Astrocyte (in vitro differentiated cells and primary cell): ENCODE measurements at regions not wholly inside any gene's neighbourhood (a gene's known extent, or its start where the extent isn't known, plus 50 kb on each side); places are given as distances from the start of the nearest gene placed in this dataset.

Experiments
- DNase-seq: peaks from one replicate; pipeline ENCODE4 v3.0.0-alpha.2; 2010; ENCODE audit warnings: low read depth
- FAIRE-seq: peaks from 2 replicates; lab custom pipeline; 2011; peaks lifted over from hg19 to GRCh38; lab: Jason Lieb, UNC
- H2AFZ ChIP-seq: 2 replicates; pipeline ENCODE4 v1.6.0; 2012; ENCODE audit warnings: low read depth, low read length, inconsistent platforms
- H3K27ac ChIP-seq: 2 replicates; pipeline ENCODE4 v1.5.1; 2011; ENCODE audit warnings: low read depth, low read length, inconsistent platforms
- H3K27me3 ChIP-seq: 2 replicates; pipeline ENCODE4 v1.6.0; 2011; ENCODE audit warnings: low read length, inconsistent platforms; ENCODE audit not compliant: insufficient read depth
- H3K36me3 ChIP-seq: 2 replicates; pipeline ENCODE4 v1.5.1; 2011; ENCODE audit warnings: low read length, inconsistent platforms; ENCODE audit not compliant: insufficient read depth
- H3K4me1 ChIP-seq: 2 replicates; pipeline ENCODE4 v1.5.1; 2011; ENCODE audit warnings: low read length, inconsistent platforms; ENCODE audit not compliant: insufficient read depth
- H3K4me2 ChIP-seq: 2 replicates; pipeline ENCODE4 v1.6.0; 2012; ENCODE audit warnings: low read length, inconsistent platforms
- H3K4me3 ChIP-seq: 2 replicates; pipeline ENCODE4 v1.5.1; 2011; ENCODE audit warnings: low read depth, mild to moderate bottlenecking, low read length, inconsistent platforms; ENCODE audit not compliant: insufficient read depth
- H3K79me2 ChIP-seq: 2 replicates; pipeline ENCODE4 v1.6.0; 2012; ENCODE audit warnings: mild to moderate bottlenecking, low read length, inconsistent platforms; ENCODE audit not compliant: insufficient read depth
- H3K9ac ChIP-seq: 2 replicates; pipeline ENCODE4 v1.6.0; 2012; ENCODE audit warnings: mild to moderate bottlenecking, low read length, inconsistent platforms
- H3K9me3 ChIP-seq: 2 replicates; pipeline ENCODE4 v1.5.1; 2012; ENCODE audit warnings: low read depth, mild to moderate bottlenecking, low read length, inconsistent platforms; ENCODE audit not compliant: insufficient read depth
- H4K20me1 ChIP-seq: 2 replicates; pipeline ENCODE4 v1.6.0; 2012; ENCODE audit warnings: low read length, inconsistent platforms; ENCODE audit not compliant: insufficient read depth
- H3K27ac Mint-ChIP-seq: one replicate; pipeline ENCODE4 v1.8.0; 2021; ENCODE audit warnings: mild to moderate bottlenecking, mixed read lengths; ENCODE audit not compliant: unreplicated experiment
- H3K27me3 Mint-ChIP-seq: one replicate; pipeline ENCODE4 v1.8.0; 2021; ENCODE audit warnings: low read depth, mixed read lengths; ENCODE audit not compliant: unreplicated experiment
- H3K36me3 Mint-ChIP-seq: one replicate; pipeline ENCODE4 v1.8.0; 2021; ENCODE audit warnings: low read depth, mixed read lengths; ENCODE audit not compliant: unreplicated experiment
- H3K4me1 Mint-ChIP-seq: one replicate; pipeline ENCODE4 v1.8.0; 2021; ENCODE audit warnings: low read depth, mixed read lengths; ENCODE audit not compliant: unreplicated experiment
- H3K4me3 Mint-ChIP-seq: one replicate; pipeline ENCODE4 v1.8.0; 2021; ENCODE audit warnings: mild to moderate bottlenecking, moderate library complexity, mixed read lengths; ENCODE audit not compliant: unreplicated experiment
- H3K9me3 Mint-ChIP-seq: one replicate; pipeline ENCODE4 v1.8.0; 2021; ENCODE audit warnings: mild to moderate bottlenecking, mixed read lengths; ENCODE audit not compliant: unreplicated experiment
- CTCF ChIP-seq: IDR thresholded peaks from 2 replicates; pipeline ENCODE4 v1.5.1; 2011; ENCODE audit warnings: low read depth, mild to moderate bottlenecking, inconsistent platforms, low read length, moderate library complexity; ENCODE audit not compliant: insufficient read depth
- EZH2 ChIP-seq: IDR thresholded peaks from 2 replicates; pipeline ENCODE4 v1.6.1; 2012; ENCODE audit warnings: mild to moderate bottlenecking, low read length, inconsistent platforms; ENCODE audit not compliant: insufficient read depth

- Histone ChIP-seq H3K36me3 (no peaks in the 10 kb centered on the region), H3K4me2 (no peak overlapping the region), H3K27ac (no peak overlapping the region), H3K9me3 (no peaks in the 10 kb centered on the region), H3K79me2 (no peaks in the 10 kb centered on the region), H3K4me3 (no peak overlapping the region), H3K27me3 (peaks cover 6% of the 10 kb centered on the region), H3K9ac (no peak overlapping the region), H3K4me1 (peaks cover 14% of the 10 kb centered on the region), H4K20me1 (no peaks in the 10 kb centered on the region), H2AFZ (no peak overlapping the region)
- Mint-ChIP-seq H3K27me3 (peaks cover 26% of the 10 kb centered on the region), H3K36me3 (peaks cover 1% of the 10 kb centered on the region), H3K4me3 (no peak overlapping the region), H3K27ac (no peak overlapping the region), H3K4me1 (peaks cover 16% of the 10 kb centered on the region), H3K9me3 (no peaks in the 10 kb centered on the region)
- DNase-seq (no peak), FAIRE-seq (no peak)
- TF ChIP-seq CTCF = no peak
- TF ChIP-seq EZH2 = no peak
Observed at GRCh38 chr2:8576525-8577167, 105.2 kb upstream of the ID2 start.

GRCh38 chr2:8577573-8577972, 104.3 kb upstream of the ID2 start:
- Histone ChIP-seq H3K4me2 (no peak overlapping the region), H4K20me1 (no peaks in the 10 kb centered on the region), H3K27me3 (peaks cover 6% of the 10 kb centered on the region), H3K9ac (no peak overlapping the region), H3K79me2 (no peaks in the 10 kb centered on the region), H3K4me1 (peaks cover 14% of the 10 kb centered on the region), H3K9me3 (no peaks in the 10 kb centered on the region), H3K27ac (no peak overlapping the region), H3K36me3 (no peaks in the 10 kb centered on the region), H2AFZ (no peak overlapping the region), H3K4me3 (no peak overlapping the region)
- TF ChIP-seq CTCF (no peak), EZH2 (no peak)
- FAIRE-seq (no peak), DNase-seq (no peak)
- Mint-ChIP-seq H3K36me3 (peaks cover 1% of the 10 kb centered on the region), H3K27me3 (peaks cover 30% of the 10 kb centered on the region), H3K9me3 (no peaks in the 10 kb centered on the region), H3K4me1 (peaks cover 16% of the 10 kb centered on the region), H3K4me3 (no peak overlapping the region), H3K27ac (no peak overlapping the region)

GRCh38 chr2:8578335-8579244, 103.3 kb upstream of the ID2 start:
- FAIRE-seq = no peak
- peaks cover 11% of the 10 kb centered on the region for H3K4me1 Mint-ChIP-seq

More at GRCh38 chr2:8578335-8579244, 103.3 kb upstream of the ID2 start:
- Mint-ChIP-seq H3K36me3 (peaks cover 1% of the 10 kb centered on the region), H3K27me3 (peaks cover 30% of the 10 kb centered on the region), H3K9me3 (no peaks in the 10 kb centered on the region), H3K4me3 (no peak overlapping the region), H3K27ac (no peak overlapping the region)
- no peaks in the 10 kb centered on the region for H3K79me2 ChIP-seq
- H3K9me3 ChIP-seq = no peaks in the 10 kb centered on the region
- no peaks in the 10 kb centered on the region for H4K20me1 ChIP-seq
- DNase-seq = no peak
- H3K4me1 ChIP-seq = peaks cover 14% of the 10 kb centered on the region
- no peaks in the 10 kb centered on the region for H3K36me3 ChIP-seq
- H2AFZ ChIP-seq = no peak overlapping the region
- TF ChIP-seq CTCF = no peak
- TF ChIP-seq EZH2 = no peak
- H3K4me2 ChIP-seq = no peak overlapping the region
- peaks cover 6% of the 10 kb centered on the region for H3K27me3 ChIP-seq
- H3K4me3 ChIP-seq = no peak overlapping the region
- no peak overlapping the region for H3K27ac ChIP-seq
- H3K9ac ChIP-seq = no peak overlapping the region
